Fibroblast of skin of left biceps (primary cell): ENCODE measurements at regions not wholly inside any gene's neighbourhood (a gene's known extent, or its start where the extent isn't known, plus 50 kb on each side); places are given as distances from the start of the nearest gene placed in this dataset.
"Not testable (repeated sequence)": the region's sequence is repeated elsewhere in the genome, so short reads cannot be mapped to it uniquely, and the experiment has no call there.

Experiments
- DNase-seq, 2 experiments: peaks; one replicate each; pipeline ENCODE4 v3.0.0-alpha.2; 2013; ENCODE audit warnings: low read depth in 2 of 2

GRCh38 chr5:10126900-10127299 is 122.8 kb downstream of the ATPSCKMT start:
- DNase-seq: no peak

GRCh38 chr5:10125116-10125515 is 124.6 kb downstream of the ATPSCKMT start:
- DNase-seq: no peak

- DNase-seq: no peak
Observed at GRCh38 chr5:10124287-10124686, 125.4 kb downstream of the ATPSCKMT start.

GRCh38 chr5:10123254-10123989 is 126.3 kb downstream of the ATPSCKMT start:
- DNase-seq: no peak

GRCh38 chr5:10122076-10122726 is 127.5 kb downstream of the ATPSCKMT start:
- DNase-seq: no peak

GRCh38 chr5:10120934-10121333 is 128.8 kb downstream of the ATPSCKMT start:
- no peak for DNase-seq

- DNase-seq: no peak
Observed at GRCh38 chr5:10118150-10118549, 131.5 kb downstream of the ATPSCKMT start.

- DNase-seq: no peak
Observed at GRCh38 chr5:10116594-10116993, 133.1 kb downstream of the ATPSCKMT start.

- DNase-seq: no peak
Observed at GRCh38 chr5:10115669-10116068, 134.0 kb downstream of the ATPSCKMT start.

- peak; percentile 36 for DNase-seq
Observed at GRCh38 chr5:10111571-10111970, 138.1 kb downstream of the ATPSCKMT start.

GRCh38 chr5:10110228-10110627 is 139.5 kb downstream of the ATPSCKMT start:
- no peak for DNase-seq

- no peak for DNase-seq
Observed at GRCh38 chr5:10109299-10109698, 140.4 kb downstream of the ATPSCKMT start.

GRCh38 chr5:10106806-10107205 is 142.9 kb downstream of the ATPSCKMT start:
- no peak for DNase-seq

- no peak for DNase-seq
Observed at GRCh38 chr5:10106285-10106684, 143.4 kb downstream of the ATPSCKMT start.

GRCh38 chr5:10102706-10103497 is 146.8 kb downstream of the ATPSCKMT start:
- DNase-seq: no peak

- DNase-seq: not testable (repeated sequence)
Observed at GRCh38 chr5:10102235-10102634, 147.5 kb downstream of the ATPSCKMT start.

GRCh38 chr5:10099548-10099947 is 150.1 kb downstream of the ATPSCKMT start:
- no peak for DNase-seq

- DNase-seq: no peak
Observed at GRCh38 chr5:10091701-10092100, 158.0 kb downstream of the ATPSCKMT start.

GRCh38 chr5:10090074-10090473 is 159.6 kb downstream of the ATPSCKMT start:
- no peak for DNase-seq

- DNase-seq: no peak
Observed at GRCh38 chr5:10085185-10085584, 164.5 kb downstream of the ATPSCKMT start.

- no peak for DNase-seq
Observed at GRCh38 chr5:10081584-10081983, 168.1 kb downstream of the ATPSCKMT start.

GRCh38 chr5:10077791-10078545 is 171.7 kb downstream of the ATPSCKMT start:
- peak; percentile 74 to 84 for DNase-seq
